Left hindlimb (tissue), 1 donor: ENCODE measurements at regions not wholly inside any gene's neighbourhood (a gene's known extent, or its start where the extent isn't known, plus 50 kb on each side); places are given as distances from the start of the nearest gene placed in this dataset.
A peak's percentile ranks its signal among the peaks of the same experiment; 100 is the strongest.

Experiments used
- DNase-seq: peaks from one replicate; pipeline ENCODE4 v3.0.0-alpha.2; 2018

DNA sequence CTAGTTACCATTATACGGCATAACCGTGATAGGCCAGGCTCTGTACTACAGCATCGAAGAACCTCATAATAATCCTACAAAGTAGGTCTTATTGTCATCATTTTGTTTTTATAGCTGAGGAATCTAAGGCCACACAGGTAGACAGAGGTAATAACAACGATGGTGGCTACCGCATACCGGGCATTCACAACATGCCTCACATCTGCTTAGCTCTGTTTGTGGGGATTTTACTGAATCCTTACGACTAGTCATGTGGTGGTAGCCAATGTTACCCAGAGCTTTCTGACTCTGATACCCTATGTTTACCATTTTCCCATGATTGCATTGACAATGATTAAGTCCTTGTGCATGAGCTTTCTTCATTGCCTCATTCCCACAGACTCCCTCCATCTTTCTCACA is 269.4 kb downstream of the TCF7L2 start:
- DNase-seq, result no peak

DNA sequence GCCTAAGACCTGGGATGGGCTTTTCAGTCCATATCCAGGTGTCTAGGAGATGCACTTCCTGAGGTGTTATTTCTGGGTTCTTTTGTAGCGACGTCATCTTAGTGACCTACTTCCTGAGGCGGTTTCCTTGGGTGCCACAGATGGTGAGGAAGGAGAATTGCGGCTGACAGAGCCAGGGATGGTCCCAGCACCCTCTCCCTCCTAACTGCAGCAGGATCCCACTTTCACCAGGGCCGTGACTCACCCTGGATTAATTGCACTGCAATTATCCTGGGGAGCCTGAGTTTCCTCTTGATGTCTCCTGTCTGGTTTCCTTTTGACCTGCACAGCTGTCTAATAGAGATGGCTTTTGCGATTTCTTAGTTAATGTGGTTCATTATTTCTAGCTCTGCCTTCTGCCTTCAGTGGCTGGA is 271.7 kb downstream of the TCF7L2 start:
- no peak for DNase-seq

DNA sequence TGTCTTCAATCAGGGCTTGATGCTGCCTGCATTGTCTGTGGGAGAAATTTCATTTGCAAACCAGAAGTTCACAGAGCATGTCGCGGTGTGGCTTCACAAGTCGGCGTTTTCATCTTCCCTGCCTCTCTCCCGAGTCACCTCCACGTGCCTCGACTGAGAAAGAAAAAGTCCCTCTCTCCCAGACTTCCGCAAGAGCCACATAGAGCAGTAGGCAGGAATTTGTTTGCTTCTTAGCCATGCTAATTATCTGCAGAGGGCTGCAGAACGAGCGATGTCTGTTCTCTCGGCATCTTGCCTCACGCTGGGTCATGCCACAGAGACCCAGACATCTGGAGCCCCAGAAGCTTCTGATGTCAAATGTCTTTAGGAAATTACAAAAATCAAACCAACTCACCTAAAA is 272.2 kb downstream of the TCF7L2 start:
- no peak for DNase-seq

DNA sequence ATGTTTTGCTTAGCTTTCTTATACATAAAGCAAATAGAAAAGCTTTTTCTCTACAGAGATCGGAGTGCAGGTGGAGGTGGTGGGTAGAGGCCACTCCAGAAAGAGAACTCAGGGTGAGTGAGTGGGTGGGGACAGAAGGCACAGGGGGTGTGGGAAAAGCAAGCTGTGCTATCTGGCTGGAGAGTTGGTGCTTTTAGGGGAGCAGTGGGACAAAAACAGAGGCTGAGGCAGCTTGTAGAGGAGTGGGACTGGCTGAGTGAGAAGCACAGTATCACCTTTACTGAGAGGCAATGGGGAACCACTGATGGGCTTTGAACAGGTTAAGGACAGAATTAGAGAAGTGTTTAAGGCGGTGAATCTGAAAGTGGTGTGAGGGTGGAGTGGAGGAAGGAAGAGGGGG is 275.3 kb downstream of the TCF7L2 start:
- DNase-seq, result no peak

DNA sequence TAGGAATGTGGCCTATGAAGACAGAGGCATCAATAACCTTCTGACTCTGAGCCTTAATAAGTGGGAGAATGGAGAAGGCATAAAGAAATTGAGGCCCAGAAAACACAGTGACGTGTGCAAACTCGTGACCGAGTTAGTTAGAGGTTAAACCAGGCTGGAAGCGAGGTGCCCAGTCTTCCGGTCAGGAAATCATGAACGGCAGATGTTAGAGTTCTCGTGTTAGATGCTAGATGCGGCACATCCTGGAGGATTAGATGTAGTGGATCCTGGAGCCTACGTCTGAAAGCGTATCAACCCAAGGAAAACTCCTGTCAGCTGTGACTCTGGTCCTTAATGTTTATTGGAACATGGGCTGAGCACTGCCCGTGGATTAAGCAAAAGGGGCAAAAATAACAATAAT is 275.9 kb downstream of the TCF7L2 start:
- no peak for DNase-seq

DNA sequence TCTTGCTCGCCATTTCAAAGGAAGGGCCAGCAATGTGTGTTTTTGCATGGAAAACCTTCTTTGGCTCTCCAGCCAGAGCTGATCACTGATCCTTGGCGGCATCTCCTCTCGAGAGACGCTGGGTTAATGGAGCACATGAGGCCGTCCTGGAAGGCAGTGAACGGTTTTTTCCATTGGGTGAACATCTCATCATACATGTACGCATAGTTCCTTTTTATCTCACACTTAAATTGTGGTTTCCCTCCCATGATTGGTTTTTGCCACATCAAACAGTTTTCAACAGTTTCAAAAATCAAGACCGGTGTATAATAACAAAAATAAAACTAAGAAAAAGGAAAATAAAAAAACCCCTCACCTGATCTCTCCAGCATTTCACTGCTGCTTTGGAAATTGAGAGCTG is 276.4 kb downstream of the TCF7L2 start:
- DNase-seq, result no peak

DNA sequence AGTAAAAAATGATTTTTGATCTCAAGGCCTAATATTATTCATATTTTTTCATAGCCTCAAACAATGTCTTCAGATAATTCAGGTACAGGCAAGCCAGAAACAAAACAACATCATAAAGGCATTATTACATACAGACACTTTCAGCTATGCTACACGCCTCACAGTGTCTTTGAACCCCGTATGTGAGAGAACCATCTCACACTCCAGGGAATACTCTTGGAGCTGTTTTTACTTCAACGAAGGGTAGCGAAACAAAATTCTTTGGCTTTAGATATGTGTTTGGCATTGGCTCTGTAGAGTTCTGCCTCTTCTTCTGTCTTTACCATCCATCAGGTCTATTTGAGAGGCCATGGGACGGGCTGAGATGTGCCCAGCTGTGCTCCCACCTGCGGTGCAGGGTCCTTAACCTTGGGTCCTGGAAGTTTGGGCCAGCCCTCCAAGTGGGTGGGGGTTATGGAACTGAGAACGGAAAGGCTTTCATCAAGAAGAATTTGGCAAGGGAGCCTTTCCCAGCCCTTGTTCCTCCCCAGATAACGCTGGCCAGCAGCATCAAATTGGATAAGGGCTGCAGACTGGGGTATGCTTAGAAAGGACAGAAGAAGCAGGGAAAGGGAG is 276.9 kb downstream of the TCF7L2 start:
- DNase-seq, result no peak

DNA sequence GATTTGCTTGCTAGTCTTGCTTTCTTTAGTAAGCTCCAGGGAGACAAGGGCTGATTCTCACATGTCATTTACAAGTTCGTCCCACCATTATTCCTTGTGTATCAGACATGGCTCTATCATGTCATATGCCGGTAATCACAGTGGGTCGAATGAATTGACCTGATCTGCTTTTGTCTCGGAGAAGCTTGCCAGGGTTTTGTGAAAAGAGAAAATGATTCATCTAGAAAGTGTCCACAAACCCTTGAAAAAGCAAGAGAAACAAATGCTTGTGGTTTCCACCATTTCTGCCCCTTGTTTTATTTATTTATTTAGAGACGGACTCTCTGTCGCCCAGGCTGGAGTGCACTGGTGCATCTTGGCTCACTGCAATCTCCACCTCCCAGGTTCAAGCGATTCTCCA is 278.5 kb downstream of the TCF7L2 start:
- no peak for DNase-seq

DNA sequence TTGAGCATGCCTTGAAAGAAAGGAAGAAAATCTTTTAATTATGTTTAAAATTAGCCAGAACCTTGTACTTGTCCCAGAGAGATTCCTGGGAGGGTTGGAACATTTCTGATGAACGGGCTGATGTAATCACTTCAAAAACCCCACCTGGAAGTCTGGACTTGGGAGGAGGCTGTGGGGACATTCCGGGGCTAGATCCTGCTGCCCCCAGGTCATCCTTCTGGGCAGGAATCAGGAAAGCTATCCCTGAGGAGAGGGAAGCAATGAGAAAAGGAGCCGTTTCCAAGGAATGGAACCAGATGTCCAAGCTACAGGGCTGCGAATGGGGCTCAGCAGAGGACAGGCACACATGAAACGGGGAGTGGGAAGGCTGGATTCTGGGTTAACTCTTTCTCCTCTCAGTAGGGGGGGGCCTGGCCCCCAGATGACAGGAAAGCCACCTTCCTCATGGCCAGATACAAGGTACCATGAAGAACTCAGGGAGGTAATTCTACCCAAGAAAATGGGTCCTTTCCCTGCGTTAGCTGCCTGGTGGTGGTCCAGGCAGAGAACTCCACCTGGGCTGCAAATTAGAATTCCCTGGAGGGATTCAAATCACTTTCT is 280.1 kb downstream of the TCF7L2 start:
- DNase-seq, result peak; percentile 81

DNA sequence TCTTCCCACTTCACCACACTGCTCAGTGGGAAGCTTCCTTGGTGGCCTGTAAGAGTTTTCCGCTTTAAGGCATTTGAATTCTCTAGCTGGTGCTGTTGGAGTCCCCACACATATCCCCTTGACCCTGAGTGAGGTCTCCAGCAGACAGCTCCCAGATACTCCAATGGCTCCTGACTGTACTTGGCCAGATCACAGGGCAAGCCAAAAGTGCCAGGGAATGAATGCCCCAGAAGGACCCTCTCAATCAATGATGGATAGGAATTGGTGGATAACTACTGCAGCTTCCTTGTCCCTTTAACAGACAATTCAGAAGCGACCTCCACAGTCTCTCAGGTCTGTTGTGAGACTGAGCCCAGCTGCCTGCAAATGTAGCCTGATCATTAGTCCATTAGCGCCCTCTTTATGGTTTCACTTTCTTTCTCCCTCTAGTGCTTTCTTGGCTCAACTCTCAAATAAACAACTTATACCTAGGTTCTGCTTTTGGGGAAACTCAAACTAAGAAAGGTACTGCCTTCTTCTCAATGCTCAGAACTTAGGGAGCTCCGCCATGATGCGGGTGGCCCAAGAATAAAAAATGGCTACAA is 283.0 kb downstream of the TCF7L2 start:
- no peak for DNase-seq

DNA sequence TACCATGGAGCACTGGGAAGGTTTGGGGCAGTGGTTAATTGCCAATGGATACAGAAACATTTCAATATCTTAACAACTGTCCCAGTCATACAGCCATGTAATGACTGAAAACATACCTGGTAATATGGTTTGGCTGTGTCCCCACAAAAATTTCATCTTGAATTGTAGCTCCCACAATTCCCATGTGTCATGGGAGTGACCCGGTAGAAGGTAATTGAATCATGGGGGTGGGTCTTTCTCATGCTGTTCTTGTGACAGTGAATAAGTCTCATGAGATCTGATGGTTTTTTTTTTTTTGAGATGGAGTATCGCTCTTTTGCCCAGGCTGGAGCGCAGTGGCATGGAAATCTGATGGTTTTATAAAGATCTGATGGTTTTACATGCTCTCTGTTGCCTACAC is 284.4 kb downstream of the TCF7L2 start:
- DNase-seq, result no peak

DNA sequence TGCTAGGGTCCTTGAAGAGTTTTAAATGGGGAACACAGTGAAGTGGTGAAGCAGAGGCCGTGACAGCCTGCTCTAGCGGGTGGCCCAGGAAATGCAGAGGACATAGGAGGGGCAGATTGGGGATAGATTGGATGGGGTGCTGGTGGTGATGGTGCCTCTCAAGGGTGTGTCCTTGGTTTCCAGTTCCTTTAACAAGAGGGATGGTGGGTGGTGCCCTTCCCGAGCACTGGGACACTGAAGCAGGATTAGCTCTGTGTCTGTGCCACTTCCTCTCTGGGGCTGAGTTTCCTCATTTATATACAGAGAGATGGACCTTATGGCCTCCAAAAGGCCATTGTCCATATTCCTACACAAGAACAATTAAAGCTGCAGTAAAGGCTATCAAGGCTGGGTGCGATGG is 285.5 kb downstream of the TCF7L2 start:
- DNase-seq, result no peak

DNA sequence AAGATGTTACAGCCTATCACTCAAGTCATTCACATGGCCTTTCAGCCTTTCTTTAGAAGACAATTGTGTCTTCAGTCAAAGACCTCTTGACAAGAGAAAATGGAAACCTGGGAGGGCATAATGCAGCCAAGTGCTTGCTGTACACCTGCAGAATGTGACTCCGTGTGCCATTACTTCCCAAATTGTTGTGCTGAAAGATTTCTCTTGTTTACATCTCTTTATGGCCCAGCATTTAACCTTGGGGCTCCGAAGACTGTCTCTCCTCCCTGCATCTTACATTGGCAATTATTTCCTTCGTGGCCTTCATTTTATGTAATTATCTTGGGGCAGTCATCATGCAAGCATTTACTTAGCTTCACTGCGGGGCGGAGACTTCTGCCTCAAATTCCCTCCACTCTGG is 287.0 kb downstream of the TCF7L2 start:
- no peak for DNase-seq

DNA sequence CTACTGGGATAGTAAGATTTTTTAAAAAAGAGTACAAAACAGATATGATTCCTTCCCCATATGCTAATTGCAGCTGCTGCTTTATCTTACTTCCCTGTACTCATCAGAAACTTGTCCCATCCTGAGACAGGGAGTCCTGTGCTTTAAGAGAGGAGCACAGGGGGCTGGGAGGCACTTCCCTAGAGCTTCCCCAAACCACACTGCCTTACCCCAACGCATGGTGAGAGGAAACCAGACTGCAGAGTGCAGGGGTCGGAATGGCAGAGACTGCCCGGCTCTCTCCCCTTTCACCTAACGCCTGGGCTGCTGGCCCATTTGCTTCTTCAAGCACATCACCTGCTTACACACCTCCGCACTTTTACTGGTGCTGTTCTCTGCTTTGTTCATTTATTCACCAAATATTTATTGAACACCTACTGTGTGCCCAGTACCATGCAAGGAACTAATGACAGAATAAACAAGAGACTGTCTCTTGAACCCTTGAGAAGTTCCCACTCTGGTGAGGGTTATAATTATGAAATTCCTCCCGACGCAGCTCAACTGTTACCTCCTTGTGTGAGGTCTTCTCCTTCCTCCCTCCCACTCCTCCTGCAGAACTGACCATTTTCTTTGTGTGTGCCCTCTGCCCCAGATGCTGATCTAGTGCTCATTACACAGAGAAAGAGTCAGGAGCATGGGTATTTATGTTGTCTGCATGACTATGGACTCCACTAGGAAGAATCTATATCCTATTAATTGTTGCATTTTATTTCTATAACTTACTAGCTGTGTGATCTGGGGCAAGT is 289.7 kb downstream of the TCF7L2 start:
- DNase-seq, result no peak

DNA sequence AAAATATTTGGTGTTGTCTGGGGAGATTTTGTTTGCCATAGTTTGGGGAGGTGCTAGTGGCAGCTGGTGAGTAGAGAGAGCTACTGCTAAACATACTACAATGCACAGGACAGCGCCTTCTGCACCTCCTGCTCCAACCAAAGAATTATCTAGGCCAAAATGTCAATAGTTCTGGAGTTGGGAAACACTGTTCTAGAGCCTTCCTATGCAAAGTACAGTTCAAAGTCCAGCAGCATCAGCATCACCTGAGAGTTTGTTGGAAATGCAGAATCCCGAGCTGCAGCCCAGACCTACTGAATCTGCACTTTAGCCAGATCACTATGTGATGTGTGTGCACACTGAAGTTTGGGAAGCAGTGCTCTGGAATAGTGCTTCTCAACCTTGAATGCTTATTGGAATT is 290.7 kb downstream of the TCF7L2 start:
- no peak for DNase-seq

DNA sequence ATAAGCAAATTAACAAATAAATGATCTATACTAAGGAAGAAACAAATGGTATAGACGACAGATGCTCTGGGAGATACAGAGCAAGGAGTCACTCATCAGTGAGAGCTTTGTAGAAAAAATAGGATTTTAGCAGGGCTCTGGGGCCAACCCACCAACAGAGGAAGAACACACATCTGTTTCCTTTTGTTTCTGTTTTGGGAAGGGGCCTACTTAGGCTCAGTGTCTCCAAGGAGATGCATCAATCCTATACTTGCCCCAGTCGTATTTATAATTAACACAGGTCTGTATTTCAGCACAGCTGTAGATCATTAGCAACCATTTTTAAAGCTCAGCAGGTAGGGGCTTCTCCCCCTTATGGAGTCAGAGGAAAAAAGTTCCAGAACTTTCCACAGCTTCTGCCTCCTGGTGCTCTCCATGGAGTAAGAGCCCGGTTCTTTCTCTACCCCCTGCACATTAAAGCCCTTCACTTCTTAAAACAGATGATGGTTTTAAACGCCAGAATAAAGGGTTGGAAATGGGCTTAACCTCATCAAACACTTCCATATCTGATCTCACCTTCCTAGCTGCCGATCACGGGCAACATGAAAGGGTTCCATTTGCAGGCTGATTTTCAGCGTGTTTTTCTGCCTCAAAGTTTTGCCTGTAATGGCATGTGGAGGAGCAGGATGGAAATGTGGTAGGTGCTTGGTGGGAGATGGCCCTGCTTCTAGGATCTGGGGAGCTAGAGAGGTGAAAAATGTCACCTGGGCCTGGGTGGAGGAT is 291.7 kb downstream of the TCF7L2 start:
- no peak for DNase-seq

DNA sequence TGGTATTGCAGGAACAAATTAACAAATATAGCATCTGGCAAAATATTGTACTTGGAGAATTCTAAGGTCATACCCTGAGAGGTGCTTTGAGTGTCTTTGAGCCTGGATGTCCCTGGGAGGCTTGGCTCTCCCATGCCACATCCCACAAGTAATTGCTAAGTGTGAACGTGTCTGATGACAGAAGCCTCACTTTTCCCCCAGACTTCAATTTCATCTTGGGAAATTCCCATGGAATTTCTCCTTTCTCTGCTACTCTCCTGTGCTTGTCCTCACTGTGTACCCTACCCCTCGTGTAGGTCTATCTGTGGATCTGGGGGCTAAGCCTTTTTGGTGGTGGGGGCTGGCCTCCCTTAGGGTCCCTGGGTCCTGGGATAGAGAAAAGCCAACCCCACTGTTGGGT is 293.3 kb downstream of the TCF7L2 start:
- no peak for DNase-seq

DNA sequence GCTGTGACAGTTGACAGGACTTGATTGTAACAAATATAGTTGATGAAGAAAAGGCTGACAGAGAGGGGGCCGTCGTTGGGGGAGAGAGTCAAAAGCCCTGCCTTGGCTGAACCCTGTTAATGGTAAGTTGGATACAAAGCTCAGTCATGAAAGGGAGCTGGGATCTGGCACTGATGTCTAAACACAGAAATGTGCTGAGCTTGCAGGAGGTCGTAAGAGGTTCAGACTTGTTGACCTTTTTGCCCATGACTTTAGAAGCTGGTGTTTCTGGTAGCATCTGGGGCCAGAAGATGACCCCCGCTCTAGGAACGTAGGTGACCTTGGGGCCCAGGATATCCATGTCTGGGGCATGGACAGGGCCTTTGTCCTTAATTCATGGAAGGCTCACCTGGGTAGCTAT is 294.7 kb downstream of the TCF7L2 start:
- no peak for DNase-seq

DNA sequence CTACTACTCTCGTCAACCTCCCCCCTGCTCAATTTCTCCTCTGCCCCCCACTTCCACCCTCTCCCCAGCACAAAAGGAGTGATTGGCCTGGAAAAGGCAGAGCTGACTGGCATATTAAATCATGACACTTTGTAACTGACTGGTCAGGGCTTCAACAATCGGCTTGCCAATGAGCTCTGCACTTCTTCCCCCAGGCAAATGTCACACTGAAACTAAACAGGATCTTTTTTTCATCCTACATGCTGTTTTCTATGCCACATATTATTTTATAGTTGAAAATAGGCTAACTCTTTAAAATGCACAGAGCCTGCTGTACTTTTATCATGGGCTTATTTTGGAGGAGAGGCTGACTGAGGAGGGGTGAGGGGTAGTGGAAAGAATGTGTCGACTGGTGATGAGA is 295.2 kb downstream of the TCF7L2 start:
- DNase-seq, result no peak

DNA sequence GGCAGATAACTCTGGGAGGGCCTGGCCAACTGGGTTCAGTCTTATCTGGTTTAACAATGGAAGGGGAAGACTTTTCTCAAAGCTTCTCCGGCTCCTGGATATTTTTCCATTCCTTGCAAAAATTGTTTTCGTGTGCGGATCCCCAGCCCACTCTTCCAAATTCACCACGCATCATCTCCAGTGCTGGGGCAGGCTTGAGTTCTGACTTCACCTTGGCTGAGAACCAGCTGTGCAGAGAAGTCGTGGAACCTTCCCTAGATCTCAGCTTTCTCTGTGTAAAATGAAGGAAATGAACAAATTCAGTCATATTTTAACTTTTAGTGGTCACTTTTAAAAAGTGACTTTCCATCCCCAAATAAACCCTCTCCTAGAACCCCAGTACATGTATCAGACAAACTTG is 297.0 kb downstream of the TCF7L2 start:
- no peak for DNase-seq

DNA sequence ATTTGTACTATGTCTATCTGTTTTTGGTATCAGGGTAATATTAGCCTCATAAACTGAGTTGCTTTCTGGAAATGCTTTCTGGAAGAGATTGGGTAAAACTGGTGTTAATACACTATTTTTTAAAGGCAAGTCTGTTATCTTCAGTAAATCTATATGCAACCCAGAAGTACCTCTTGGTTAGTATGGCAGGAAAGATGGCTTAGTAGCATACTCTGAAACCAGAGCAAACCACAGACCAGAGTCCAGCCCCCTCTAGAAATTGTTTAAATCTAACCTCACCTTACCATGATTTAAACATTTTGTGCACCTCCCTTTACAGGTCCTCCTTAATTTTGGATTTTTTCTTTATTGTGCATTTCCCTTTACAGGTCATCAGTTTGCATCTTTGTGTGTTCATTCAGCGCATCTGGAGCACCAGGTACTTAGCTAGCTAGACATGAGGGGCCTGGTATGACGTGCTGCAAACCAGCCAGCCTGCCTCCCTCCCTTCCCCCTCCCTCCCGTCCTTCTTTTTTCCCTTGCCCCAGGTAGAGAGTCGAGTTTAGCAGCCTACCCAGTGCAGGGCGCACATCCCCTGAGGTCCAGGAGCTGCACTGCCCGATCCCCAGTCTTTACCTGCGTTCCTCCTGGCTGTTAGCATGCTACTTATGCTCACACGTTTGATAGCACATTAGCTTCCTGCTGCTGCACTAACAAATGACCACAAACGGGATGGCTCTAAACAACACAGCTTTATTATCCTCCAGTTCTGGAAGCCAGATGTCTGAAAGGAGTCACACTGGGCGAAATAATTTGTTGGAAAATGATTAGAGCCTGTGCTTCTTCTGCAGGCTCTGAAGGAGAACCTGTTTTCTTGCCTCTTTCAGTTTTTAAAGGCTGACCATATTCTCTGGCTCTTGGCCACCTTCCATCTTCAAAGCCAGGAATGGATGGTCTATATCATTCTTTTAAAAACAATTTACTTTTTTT is 299.9 kb upstream of the HABP2 start:
- DNase-seq, result no peak

DNA sequence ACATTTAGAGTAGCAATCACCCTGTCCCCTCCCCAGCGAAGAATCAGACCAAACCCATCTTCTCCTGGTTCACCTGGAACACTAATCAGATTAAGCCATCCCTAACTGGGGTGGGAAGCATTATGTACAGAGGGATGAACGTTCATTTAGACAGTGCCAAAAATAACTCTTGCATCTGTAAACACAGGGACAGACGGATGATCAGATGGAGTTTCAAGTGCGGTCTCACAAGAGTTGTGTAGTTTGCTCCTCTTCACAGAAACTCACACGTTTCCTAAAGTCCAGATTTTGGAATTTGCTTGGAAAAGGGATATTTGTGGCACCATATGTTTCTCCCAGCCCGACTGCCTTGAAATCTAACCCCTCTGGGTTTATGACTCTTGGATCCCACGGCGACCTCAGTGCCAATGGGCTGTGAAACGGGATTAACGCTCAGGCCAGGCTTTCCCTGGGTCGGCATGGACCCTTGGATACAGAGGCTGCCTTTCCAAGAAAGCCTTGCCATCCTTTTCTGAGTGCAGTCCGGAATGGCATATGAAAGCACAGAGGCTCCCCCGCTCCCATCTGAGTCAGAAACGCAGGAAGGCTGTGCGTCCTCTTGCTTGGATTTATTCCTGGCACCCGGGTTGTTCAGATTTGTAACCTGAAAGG is 293.2 kb upstream of the HABP2 start:
- DNase-seq, result no peak
